Right lobe of liver (tissue), 6 donors: ENCODE measurements at regions not wholly inside any gene's neighbourhood (a gene's known extent, or its start where the extent isn't known, plus 50 kb on each side); places are given as distances from the start of the nearest gene placed in this dataset.

Source experiments
- ATAC-seq, 4 donors: fragments of 200-7000 bp; cut with Tn5 transposase; one replicate each; pipeline ENCODE4 v1.9.1; 2020; ENCODE audit warnings: mild to moderate bottlenecking in 4 of 4, moderate library complexity in 4 of 4
- DNase-seq, 3 donors: peaks; one replicate each; pipeline ENCODE4 v3.0.0-alpha.2; 2020
- H3K27ac ChIP-seq, 3 donors: fragments of 200-600 bp; one replicate each; pipeline ENCODE4 v1.8.0; 2022
- H3K27me3 ChIP-seq, 2 donors: fragments of 200-600 bp; one replicate each; pipeline ENCODE4 v1.8.0; 2022
- H3K36me3 ChIP-seq, 4 donors: fragments of 200-600 bp; sonication (generic) in 1 of 4; one replicate each; pipeline versions ENCODE4 v1.5.1 to v1.8.0; 2017 to 2022; ENCODE audit warnings: control low read depth in 1 of 4
- H3K4me1 ChIP-seq, 4 donors: fragments of 200-600 bp; sonication (generic) in 1 of 4; one replicate each; pipeline versions ENCODE4 v1.5.1 to v1.8.0; 2017 to 2022; ENCODE audit warnings: control low read depth in 1 of 4
- H3K4me3 ChIP-seq, 3 donors: fragments of 200-600 bp; one replicate each; pipeline ENCODE4 v1.8.0; 2022
- H3K9me3 ChIP-seq, 4 donors: fragments of 200-600 bp; sonication (generic) in 1 of 4; one replicate each; pipeline versions ENCODE4 v1.5.1 to v1.8.0; 2017 to 2022; ENCODE audit warnings: control low read depth in 1 of 4
- POLR2A ChIP-seq: fragments of 450-650 bp; IDR thresholded peaks from one replicate; pipeline ENCODE4 v1.6.1; 2017; ENCODE audit warnings: antibody characterized with exemption, mild to moderate bottlenecking
- WGBS: methylation state at CpG from one replicate; pipeline ENCODE4 v1.1.6; 2018; ENCODE audit warnings: low coverage, low lambda C conversion rate; ENCODE audit not compliant: insufficient coverage; ENCODE audit errors: missing lambda C conversion rate; 5-methylcytosine and 5-hydroxymethylcytosine counted together
- intact Hi-C, 2 donors: fragments of 100-400 bp; cut with DNase I; formaldehyde crosslinking; loops; one replicate each; pipeline versions ENCODE4 v1.11.2 to v1.14.1; 2022
- TF ChIP-seq, protein P1 (sequence below), 4 donors: fragments of 200-600 bp in 3 of 4; fragments of 450-650 bp in 1 of 4; IDR thresholded peaks; one replicate each; pipeline versions ENCODE4 v1.5.1 to v1.8.0; 2016 to 2022; ENCODE audit warnings: antibody characterized with exemption in 4 of 4, mild to moderate bottlenecking in 2 of 4
- donor health status: DM: no; HTN: yes; CAD: no.
- donor health status: DM: no; HTN: no; CAD: no.
- donor health status: DM: no; HTN: no; CAD: no.
- donor health status: DM: no; HTN: yes; CAD: no.
- donor health status: DM: no; HTN: yes; CAD: no.

DNA sequence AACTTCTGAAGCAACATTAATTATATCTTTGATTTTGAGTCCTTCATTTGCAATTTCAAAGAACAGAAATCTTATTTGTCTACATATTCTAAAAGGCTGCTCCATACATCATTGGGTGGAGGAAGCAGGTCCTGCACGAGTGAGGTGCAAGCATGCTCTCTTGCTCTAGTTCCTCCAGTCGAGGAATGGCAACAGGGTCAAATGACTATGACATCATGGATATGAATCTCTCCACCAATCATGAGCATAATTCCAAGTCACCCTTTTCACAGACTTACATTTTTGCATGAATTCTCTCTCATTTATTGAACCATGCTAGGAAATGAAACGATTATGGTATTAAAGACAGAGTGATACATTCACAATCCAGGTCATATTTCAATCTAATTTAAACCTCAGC is 608.8 kb upstream of the SOX11 start:
- Histone ChIP-seq H3K4me3 (no peak overlapping the region), H3K36me3 (no peaks in the 10 kb centered on the region), H3K9me3 (no peaks in the 10 kb centered on the region), H3K27ac (no peak overlapping the region), H3K4me1 (no peaks in the 10 kb centered on the region), H3K27me3 (no peaks in the 10 kb centered on the region)
- DNase-seq: no peak
- 19% methylated on average over 3 of the region's 3 CpGs for WGBS
- intact Hi-C loops: no loop called here
- no peak for ATAC-seq
- no peak for TF ChIP-seq POLR2A
- TF ChIP-seq, protein P1, sequence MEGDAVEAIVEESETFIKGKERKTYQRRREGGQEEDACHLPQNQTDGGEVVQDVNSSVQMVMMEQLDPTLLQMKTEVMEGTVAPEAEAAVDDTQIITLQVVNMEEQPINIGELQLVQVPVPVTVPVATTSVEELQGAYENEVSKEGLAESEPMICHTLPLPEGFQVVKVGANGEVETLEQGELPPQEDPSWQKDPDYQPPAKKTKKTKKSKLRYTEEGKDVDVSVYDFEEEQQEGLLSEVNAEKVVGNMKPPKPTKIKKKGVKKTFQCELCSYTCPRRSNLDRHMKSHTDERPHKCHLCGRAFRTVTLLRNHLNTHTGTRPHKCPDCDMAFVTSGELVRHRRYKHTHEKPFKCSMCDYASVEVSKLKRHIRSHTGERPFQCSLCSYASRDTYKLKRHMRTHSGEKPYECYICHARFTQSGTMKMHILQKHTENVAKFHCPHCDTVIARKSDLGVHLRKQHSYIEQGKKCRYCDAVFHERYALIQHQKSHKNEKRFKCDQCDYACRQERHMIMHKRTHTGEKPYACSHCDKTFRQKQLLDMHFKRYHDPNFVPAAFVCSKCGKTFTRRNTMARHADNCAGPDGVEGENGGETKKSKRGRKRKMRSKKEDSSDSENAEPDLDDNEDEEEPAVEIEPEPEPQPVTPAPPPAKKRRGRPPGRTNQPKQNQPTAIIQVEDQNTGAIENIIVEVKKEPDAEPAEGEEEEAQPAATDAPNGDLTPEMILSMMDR (IDR thresholded peaks at IDR 0.05): no peak

DNA sequence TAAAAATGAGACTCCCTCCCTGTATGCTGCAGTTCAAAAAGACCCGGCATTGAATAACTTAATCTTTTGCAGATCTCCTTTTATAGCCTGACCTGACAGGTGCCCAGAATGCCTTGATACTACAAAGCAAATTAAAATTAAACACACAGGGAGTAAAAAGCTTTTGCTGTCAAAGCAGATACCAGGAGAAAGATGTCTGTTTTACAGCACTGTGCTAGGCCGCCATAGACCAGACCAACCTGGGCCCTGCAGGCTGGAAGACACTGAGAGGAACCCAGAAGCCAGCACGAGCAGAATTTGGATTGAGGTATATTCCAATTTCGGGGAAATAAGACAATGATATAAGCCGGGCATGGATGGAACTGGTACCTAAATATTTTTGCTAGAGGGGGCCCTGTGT is 602.8 kb upstream of the SOX11 start:
- Histone ChIP-seq H3K36me3 (no peaks in the 10 kb centered on the region), H3K4me3 (no peak overlapping the region), H3K27ac (no peak overlapping the region), H3K4me1 (no peaks in the 10 kb centered on the region), H3K9me3 (no peaks in the 10 kb centered on the region), H3K27me3 (no peaks in the 10 kb centered on the region)
- ATAC-seq: no peak
- 65% methylated on average over 5 of the region's 5 CpGs for WGBS
- DNase-seq: no peak
- TF ChIP-seq POLR2A: no peak
- TF ChIP-seq, protein P1 (IDR thresholded peaks at IDR 0.05): no peak
- intact Hi-C loops: no loop called here

DNA sequence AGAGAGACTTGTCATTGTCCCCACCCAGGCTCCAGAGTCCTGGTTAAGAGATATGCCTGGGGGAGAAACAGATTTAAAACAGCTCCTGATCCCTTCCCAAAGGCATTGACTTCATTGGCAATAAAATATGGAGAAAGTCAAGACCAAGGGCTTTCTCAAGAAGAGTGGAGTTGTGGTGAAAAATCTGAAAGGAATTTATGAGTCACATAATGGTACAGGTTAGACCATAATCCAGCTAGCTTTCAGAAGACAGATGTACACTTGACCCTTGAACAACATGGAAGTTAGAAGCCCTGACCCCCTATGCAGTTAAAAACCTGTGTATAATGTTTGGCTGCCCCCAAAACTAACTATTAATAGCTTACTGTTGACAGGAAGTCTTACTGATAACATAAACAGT is 599.1 kb upstream of the SOX11 start:
- Histone ChIP-seq H3K27ac (no peak overlapping the region), H3K27me3 (no peaks in the 10 kb centered on the region), H3K36me3 (no peaks in the 10 kb centered on the region), H3K4me3 (no peak overlapping the region), H3K9me3 (no peaks in the 10 kb centered on the region), H3K4me1 (no peaks in the 10 kb centered on the region)
- intact Hi-C loops: no loop called here
- DNase-seq (no peak), ATAC-seq (no peak)
- TF ChIP-seq, protein P1 (IDR thresholded peaks at IDR 0.05): no peak
- no peak for TF ChIP-seq POLR2A

DNA sequence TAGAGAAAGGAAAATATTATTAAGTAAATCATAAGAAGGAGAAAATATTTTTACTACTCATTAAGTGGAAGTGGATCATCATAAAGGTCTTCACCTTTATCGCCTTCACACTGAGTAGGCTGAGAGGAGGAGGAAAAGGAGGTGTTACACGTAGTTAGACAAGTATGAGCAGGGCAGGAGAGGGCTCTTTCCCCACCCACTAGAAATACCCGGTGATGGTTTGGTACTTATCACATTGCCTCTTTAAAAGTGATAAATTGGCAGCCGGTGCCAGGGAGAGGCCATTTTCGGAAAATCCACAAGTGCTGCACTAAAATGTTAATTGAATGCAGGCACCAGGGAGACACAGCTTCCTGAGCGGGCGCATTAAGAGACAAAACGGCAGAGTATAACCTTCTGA is 598.7 kb upstream of the SOX11 start:
- Histone ChIP-seq H3K27ac (no peak overlapping the region), H3K9me3 (no peaks in the 10 kb centered on the region), H3K4me3 (no peak overlapping the region), H3K36me3 (no peaks in the 10 kb centered on the region), H3K4me1 (no peaks in the 10 kb centered on the region), H3K27me3 (no peaks in the 10 kb centered on the region)
- no peak for TF ChIP-seq POLR2A
- TF ChIP-seq, protein P1 (IDR thresholded peaks at IDR 0.05): no peak
- no peak for DNase-seq
- WGBS: 45% methylated on average over 8 of the region's 8 CpGs
- intact Hi-C loops: no loop called here
- no peak for ATAC-seq

DNA sequence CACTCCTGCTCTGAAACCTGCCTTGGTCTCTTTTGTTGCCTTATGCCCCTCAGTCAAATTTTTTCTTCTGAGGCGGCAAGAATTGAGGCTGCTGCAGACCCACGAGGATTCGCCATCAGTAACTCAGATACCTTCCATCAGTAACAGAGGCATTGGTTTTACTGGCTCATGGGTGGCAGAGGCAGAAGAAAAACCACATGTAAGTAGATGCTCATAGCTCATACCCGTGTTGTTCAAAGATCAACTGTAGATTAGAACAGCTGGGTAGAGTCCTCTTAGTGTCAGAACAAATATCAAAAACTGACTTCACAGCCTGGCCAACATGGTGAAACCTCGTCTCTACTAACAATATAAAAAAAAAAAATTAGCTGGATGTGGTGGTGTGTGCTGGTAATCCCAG is 598.0 kb upstream of the SOX11 start:
- Histone ChIP-seq H3K27ac (no peak overlapping the region), H3K36me3 (no peaks in the 10 kb centered on the region), H3K4me3 (no peak overlapping the region), H3K4me1 (no peaks in the 10 kb centered on the region), H3K27me3 (no peaks in the 10 kb centered on the region), H3K9me3 (no peaks in the 10 kb centered on the region)
- TF ChIP-seq POLR2A: no peak
- TF ChIP-seq, protein P1 (IDR thresholded peaks at IDR 0.05): no peak
- no peak for DNase-seq
- ATAC-seq: no peak
- intact Hi-C loops: no loop called here
- 48% methylated on average over 5 of the region's 5 CpGs for WGBS
